WI38 (cell line): ENCODE measurements at regions not wholly inside any gene's neighbourhood (a gene's known extent, or its start where the extent isn't known, plus 50 kb on each side); places are given as distances from the start of the nearest gene placed in this dataset.

Source experiments
- H3K4me3 ChIP-seq: 2 replicates; pipeline ENCODE4 v1.5.1; 2011; ENCODE audit warnings: low read depth, mild to moderate bottlenecking, control low read depth, low read length
- TF ChIP-seq, protein P1 (sequence below): IDR thresholded peaks from 2 replicates; pipeline ENCODE4 v1.5.1; 2012; ENCODE audit warnings: low read depth, mild to moderate bottlenecking, control low read depth, low read length

DNA sequence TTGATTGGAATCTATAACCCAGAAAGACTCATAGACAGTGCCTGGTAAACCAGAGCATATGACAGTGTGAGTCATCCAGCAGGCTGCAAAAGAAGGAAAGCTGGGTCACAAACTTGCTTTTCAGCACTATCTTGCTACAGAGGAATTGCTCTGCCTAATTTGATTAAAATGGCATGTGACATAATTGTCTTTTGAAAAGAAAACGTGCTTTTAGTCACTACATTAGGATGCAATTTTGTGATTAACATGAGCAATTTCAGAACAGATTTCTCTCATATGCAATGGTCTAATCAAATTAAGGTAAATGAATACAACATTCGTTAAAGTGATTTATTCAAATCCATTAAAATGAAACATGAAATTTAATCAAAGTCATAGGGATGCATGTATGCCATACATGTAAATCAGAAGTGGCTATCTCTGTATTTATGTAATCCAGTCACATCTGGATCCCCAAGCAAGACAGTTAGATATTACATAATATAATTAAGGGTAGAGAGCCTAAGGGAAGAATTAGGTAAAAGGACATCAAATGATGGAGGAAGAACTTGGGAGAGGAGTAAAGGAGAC lies 400.0 kb upstream of the HTR1E start:
- no peak overlapping the region for H3K4me3 ChIP-seq
- TF ChIP-seq, protein P1, sequence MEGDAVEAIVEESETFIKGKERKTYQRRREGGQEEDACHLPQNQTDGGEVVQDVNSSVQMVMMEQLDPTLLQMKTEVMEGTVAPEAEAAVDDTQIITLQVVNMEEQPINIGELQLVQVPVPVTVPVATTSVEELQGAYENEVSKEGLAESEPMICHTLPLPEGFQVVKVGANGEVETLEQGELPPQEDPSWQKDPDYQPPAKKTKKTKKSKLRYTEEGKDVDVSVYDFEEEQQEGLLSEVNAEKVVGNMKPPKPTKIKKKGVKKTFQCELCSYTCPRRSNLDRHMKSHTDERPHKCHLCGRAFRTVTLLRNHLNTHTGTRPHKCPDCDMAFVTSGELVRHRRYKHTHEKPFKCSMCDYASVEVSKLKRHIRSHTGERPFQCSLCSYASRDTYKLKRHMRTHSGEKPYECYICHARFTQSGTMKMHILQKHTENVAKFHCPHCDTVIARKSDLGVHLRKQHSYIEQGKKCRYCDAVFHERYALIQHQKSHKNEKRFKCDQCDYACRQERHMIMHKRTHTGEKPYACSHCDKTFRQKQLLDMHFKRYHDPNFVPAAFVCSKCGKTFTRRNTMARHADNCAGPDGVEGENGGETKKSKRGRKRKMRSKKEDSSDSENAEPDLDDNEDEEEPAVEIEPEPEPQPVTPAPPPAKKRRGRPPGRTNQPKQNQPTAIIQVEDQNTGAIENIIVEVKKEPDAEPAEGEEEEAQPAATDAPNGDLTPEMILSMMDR: no peak

DNA sequence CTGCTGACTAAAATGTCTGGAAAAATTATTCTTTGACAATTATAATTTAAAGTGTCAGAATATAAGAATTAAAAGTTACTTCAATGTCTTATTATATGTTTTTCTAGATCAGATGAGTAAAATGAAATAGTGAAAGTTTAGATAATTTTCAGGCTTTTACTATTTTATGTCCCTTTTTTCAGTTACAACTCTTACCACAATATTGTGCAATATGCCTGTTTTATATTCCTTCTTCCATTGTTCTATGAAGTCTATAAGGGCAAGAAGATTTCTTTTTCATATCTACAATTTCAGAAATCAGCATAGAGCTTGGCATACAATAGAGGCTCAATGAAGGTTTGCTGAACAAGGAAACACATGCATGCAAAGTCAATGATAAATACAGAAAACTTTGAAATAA lies 401.2 kb upstream of the HTR1E start:
- TF ChIP-seq, protein P1: no peak
- no peak overlapping the region for H3K4me3 ChIP-seq

DNA sequence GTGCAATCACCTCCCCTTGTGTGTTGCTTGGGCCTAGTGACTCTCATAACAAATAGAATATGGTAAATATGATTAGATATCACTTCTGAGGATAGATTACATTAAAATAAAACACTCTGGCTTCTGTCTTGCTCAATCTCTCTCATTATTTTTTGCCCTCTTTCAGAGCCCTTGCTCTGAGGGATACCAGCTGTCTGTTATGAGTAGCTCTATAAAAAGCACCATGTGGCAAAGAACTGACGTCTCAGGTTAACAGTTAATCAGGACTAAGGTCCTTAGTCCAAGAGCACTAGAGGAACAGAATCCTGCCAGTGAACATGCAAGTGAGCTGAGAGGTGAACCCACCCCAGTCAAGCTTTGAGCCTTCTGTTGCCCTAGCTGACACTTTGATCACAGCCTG lies 402.2 kb upstream of the HTR1E start:
- TF ChIP-seq, protein P1: no peak
- H3K4me3 ChIP-seq: no peak overlapping the region

DNA sequence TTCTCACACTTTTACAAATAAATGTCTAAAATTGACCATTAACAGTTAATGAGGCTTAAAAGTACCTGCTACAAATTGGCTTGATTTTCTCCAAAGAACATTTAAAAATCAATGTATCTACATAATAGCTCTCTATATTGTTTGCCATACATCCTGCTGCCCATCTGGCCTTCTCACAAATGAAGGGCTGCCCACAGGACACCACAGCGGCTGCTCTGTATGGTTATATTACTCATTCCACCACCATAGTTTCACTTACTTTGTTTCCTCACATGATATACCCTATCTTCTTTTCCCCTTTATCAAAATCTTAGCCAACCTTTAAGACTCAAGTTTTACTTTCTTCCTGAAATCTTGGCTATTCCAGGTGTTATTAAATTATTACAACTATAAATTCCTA lies 407.7 kb upstream of the HTR1E start:
- no peak overlapping the region for H3K4me3 ChIP-seq
- TF ChIP-seq, protein P1: no peak

DNA sequence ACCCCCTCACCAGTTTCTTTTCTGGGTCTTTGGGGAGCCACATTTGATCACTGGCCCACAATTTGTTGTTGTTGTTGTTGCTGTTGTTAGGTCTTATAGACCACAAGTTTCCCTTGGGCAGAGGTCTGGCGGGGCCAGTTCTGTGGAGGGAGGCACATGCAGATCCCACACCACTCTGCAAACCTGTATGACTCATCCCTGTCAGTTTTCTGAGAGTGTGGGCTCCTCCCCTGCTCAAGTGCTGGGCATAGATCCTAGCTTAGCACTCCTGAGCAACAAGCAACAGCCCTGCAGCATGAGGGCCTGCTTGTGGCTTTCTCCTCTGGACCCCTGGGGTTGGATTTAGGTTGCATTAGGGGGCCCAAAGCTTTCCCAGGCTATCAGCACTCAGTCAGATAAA lies 411.1 kb upstream of the HTR1E start:
- no peak overlapping the region for H3K4me3 ChIP-seq
- TF ChIP-seq, protein P1: no peak

DNA sequence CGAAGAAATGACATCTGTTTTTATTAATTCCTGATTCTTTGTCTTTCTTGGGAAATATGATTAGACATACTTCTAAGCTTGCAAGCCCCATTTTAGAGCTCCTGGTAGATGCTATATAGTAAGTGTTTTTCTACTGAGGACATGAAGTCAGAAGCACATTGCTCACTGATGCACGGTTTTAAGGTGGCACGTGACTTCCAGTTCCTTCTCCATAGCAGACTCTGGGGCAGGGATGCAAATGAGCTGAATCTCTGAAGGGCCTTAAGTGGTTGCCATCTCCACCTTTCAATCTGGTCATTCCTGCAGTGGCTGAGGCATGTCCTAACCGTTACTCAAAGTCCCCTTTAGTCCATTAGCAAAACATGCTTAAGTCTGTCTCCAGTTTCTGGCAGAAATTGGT lies 421.2 kb upstream of the HTR1E start:
- TF ChIP-seq, protein P1: no peak
- no peak overlapping the region for H3K4me3 ChIP-seq

DNA sequence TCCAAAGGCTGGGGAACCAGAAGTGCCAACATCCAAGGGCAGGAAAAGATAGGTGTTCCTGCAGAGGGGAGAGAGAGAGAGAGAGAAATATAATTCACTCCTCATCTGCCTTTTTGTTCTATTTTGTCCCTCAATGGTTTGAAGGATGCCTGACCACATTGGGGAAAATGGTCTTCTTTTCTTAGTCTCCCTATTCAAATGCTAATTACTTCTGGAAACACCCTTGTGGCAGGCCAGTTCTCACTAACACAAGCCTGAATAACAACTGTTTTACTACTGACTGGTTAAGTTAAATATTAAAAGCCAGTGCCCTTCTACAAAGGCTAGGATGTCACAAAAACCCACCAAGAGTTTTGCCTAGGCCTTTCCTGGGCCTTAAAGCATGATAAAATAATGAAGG lies 425.4 kb upstream of the HTR1E start:
- no peak overlapping the region for H3K4me3 ChIP-seq
- TF ChIP-seq, protein P1: no peak
